A673 (cell line): ENCODE measurements at regions not wholly inside any gene's neighbourhood (a gene's known extent, or its start where the extent isn't known, plus 50 kb on each side); places are given as distances from the start of the nearest gene placed in this dataset.

ENCODE experiments used
- CTCF ChIP-seq: fragments of 300-800, 200-600 bp; sonication (generic); conservative IDR thresholded peaks from 2 replicates; pipeline ENCODE4 v1.5.1; 2017; ENCODE audit warnings: low read depth, mild to moderate bottlenecking, antibody characterized with exemption, low read length, moderate library complexity, mixed read lengths
- EZH2 ChIP-seq: fragments of 200-600 bp; sonication (generic); IDR thresholded peaks from 2 replicates; pipeline ENCODE4 v1.6.1; 2017; ENCODE audit warnings: borderline replicate concordance, low read depth, mild to moderate bottlenecking, mixed read lengths, antibody characterized with exemption, low read length; ENCODE audit not compliant: poor library complexity, severe bottlenecking

- no peak for TF ChIP-seq CTCF
- no peak for TF ChIP-seq EZH2
Observed at GRCh38 chr1:182141040-182141439, 79.5 kb upstream of the ZNF648 start.
